GM18951 (cell line): ENCODE measurements at regions not wholly inside any gene's neighbourhood (a gene's known extent, or its start where the extent isn't known, plus 50 kb on each side); places are given as distances from the start of the nearest gene placed in this dataset.

Source experiments
- POLR2A ChIP-seq: IDR thresholded peaks from 4 replicates; pipeline ENCODE4 v1.6.1; 2011; ENCODE audit warnings: mild to moderate bottlenecking; ENCODE audit not compliant: insufficient read length, insufficient read depth; ENCODE audit errors: extremely low read depth
- in situ Hi-C: fragments of 300-500 bp; cut with MboI; formaldehyde crosslinking; loops from one replicate; pipeline ENCODE4 v1.12.0; 2022; ENCODE audit warnings: low sequenced_read_pairs, mixed read lengths, inconsistent platforms; ENCODE audit not compliant: unreplicated experiment

DNA sequence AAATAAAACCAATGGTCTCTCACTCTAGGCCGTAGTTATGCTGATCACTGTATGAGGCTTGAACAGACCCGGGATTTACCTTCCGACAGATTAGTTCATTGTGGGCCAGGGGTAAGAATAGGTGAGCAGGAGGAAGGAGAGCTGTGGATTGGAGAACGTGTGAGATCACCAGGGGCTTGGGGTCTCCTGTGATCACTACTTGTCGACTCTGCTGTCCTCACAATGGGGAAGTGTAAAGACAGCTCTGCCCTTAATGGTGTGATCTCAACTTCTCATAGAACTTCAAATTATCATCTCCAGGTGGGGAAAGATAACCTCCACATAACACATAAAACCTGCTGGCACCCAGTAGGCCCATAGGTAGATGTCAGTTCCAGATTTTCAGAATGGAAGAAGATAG, 56.2 kb upstream of the RPS6KA3 start:
- in situ Hi-C loops = no loop called here
- TF ChIP-seq POLR2A = no peak

DNA sequence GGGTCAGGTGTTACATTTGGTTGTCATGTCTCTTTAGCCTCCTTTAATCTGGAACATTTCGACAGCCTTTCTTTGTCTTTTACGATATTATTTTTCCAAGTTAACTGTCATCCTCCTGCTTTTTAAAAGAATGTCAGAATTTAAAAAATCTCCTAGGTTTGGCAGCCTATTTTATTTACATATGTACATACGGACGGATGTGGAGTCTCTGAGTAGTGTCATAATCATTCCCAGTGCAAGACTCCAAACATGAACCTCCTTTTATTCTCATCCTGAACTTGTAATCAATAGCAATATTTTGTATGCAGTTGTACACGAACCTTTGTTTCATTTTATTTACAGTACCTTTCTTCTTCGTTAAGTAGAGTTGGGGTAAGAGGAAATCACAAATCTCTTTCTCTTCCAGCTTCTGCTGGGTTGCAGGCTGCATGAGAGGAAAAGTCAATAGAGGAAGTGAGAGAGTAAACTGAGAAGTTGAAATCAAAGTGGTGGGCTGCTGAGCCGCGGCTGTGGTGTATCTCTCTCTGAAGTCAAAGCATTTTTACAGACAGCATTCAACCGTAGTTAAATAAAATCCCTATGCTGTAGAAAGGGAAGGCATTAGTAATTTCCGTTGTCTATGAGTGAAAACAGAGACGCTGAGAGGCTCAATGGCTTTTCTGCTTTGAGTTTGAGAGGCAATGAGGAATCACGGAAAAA, 53.9 kb upstream of the RPS6KA3 start:
- in situ Hi-C loops = no loop called here
- no peak for TF ChIP-seq POLR2A

DNA sequence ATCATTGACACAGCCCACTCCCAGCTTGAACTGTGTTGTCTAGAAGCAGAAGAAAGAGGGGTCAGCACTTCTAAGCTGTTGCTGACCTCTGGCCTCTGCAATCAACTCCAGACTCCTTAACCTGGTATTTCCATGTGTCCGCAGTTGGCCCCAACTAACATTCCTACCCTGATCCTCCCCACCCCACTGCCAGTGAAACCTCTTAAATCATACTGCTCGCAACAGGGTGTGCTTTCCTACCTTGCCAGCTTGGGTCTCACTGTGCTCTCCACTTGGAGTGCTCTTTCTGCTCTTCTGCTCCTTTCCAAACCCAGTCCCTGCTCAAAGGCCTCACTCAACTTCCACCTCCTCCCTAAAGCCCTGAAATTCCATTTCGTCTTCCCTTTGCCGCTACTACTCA, 52.3 kb upstream of the RPS6KA3 start:
- in situ Hi-C loops = no loop called here
- no peak for TF ChIP-seq POLR2A

GRCh38 chrX:20317873-20318272, 51.2 kb upstream of the RPS6KA3 start:
- TF ChIP-seq POLR2A = no peak

More at GRCh38 chrX:20317873-20318272, 51.2 kb upstream of the RPS6KA3 start:
- in situ Hi-C loops = no loop called here
